ENCODE measurements at regions not wholly inside any gene's neighbourhood (a gene's known extent, or its start where the extent isn't known, plus 50 kb on each side); places are given as distances from the start of the nearest gene placed in this dataset.

DNA sequence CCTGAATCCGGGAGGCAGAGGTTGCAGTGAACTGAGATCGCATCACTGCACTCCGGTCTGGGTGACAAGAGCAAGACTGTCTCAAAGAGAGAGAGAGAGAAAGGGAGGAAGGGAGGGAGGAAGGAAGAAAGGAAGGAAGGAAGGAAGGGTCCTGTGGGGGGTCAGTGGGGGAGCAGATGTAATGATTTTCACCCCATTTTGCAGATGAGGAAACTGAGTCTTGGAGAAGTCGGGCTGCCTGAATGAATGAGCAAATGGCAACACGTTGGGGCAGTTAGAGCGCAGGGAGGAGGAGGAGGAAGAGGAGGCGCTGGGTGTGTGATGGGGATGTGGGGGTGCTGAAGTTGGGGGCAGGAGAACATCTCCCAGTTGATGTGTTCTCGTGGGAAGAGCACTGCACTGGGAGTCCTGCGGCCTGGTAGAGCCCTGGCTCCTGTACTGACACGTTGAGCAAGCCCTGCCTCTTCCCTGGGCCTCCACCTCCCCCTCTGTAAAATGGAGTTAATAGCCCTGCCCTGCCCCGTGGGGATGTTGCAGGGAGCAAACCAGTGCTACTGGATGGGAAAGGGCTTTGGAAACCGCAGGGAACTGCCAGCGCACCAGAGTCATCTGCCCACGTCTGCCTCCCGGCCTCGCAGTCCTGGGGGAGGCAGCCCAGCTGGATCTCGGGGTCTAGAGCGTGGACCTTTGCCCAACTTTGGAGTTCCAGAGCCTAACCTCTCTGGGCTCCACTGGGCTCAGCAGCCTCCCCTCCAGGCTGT lies 103.2 kb upstream of the CASZ1 start:
- no TSS peak for BruUV-seq (replicated peaks)
- Histone ChIP-seq H2AFZ (ENCODE audit: low read length) (no peak overlapping the region), H3K4me3 (ENCODE audit: low read depth, low read length, poor library complexity, severe bottlenecking) (no peak overlapping the region), H3K9me3 (ENCODE audit: low read length) (no peaks in the 10 kb centered on the region), H3K4me1 (ENCODE audit: insufficient read depth, low read length, poor library complexity, severe bottlenecking) (peaks cover under 1% of the 10 kb centered on the region), H3K79me2 (ENCODE audit: insufficient read depth, low read depth, low read length) (no peaks in the 10 kb centered on the region), H4K20me1 (ENCODE audit: insufficient read depth, low read length) (no peaks in the 10 kb centered on the region), H3K4me2 (ENCODE audit: low read length) (no peak overlapping the region), H3K27ac (ENCODE audit: low read depth, low read length, poor library complexity, severe bottlenecking) (no peak overlapping the region), H3K9me2 (ENCODE audit: insufficient read depth, low read length) (no peaks in the 10 kb centered on the region), H3K36me3 (ENCODE audit: insufficient read depth, low read length) (no peaks in the 10 kb centered on the region)
- ChIA-PET POLR2A (no interaction called here), CTCF (ENCODE audit: unreplicated experiment) (no interaction called here)
- DNase-seq (ENCODE audit: low spot score) = no peak
- intact Hi-C loops (cut with micrococcal nuclease; ENCODE audit: unreplicated experiment) = no loop called here
- TF ChIP-seq, protein P1, sequence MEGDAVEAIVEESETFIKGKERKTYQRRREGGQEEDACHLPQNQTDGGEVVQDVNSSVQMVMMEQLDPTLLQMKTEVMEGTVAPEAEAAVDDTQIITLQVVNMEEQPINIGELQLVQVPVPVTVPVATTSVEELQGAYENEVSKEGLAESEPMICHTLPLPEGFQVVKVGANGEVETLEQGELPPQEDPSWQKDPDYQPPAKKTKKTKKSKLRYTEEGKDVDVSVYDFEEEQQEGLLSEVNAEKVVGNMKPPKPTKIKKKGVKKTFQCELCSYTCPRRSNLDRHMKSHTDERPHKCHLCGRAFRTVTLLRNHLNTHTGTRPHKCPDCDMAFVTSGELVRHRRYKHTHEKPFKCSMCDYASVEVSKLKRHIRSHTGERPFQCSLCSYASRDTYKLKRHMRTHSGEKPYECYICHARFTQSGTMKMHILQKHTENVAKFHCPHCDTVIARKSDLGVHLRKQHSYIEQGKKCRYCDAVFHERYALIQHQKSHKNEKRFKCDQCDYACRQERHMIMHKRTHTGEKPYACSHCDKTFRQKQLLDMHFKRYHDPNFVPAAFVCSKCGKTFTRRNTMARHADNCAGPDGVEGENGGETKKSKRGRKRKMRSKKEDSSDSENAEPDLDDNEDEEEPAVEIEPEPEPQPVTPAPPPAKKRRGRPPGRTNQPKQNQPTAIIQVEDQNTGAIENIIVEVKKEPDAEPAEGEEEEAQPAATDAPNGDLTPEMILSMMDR (conservative IDR thresholded peaks at IDR 0.05; ENCODE audit: low read length) = no peak
- TF ChIP-seq EZH2phosphoT487 (IDR thresholded peaks at IDR 0.05; ENCODE audit: borderline replicate concordance, low read depth, low read length) = no peak

DNA sequence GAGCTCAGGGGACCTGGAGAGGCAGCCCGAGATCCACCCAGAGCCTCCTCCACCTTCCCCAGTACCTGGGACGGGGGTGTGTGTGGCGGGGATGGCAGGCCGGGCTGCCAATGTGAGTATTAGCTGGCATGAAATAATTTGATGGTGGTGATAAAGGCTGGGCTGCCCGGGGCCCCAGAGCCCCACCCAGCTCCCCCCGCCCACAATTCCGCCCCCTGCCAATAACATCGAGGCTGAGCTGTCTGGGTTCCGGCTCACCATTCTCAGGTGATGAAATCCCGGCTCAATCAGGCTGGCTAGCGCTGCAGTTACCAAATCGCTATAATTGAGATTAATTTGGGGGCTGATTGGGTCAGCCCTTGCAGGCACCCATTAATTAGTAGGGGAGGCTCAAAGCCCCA lies 103.8 kb upstream of the CASZ1 start:
- ChIA-PET CTCF (ENCODE audit: unreplicated experiment) (no interaction called here), POLR2A (interaction anchor here (0.5 to 0.6 kb wide), 2 partner anchors 11 to 29 kb away, joined by 3 to 4 read pairs; no protein-coding TSS in a partner anchor)
- Histone ChIP-seq H3K9me3 (ENCODE audit: low read length) (no peaks in the 10 kb centered on the region), H3K4me3 (ENCODE audit: low read depth, low read length, poor library complexity, severe bottlenecking) (no peak overlapping the region), H3K4me1 (ENCODE audit: insufficient read depth, low read length, poor library complexity, severe bottlenecking) (peaks cover 4% of the 10 kb centered on the region), H3K79me2 (ENCODE audit: insufficient read depth, low read depth, low read length) (no peaks in the 10 kb centered on the region), H3K4me2 (ENCODE audit: low read length) (no peak overlapping the region), H3K27ac (ENCODE audit: low read depth, low read length, poor library complexity, severe bottlenecking) (no peak overlapping the region), H2AFZ (ENCODE audit: low read length) (no peak overlapping the region), H4K20me1 (ENCODE audit: insufficient read depth, low read length) (no peaks in the 10 kb centered on the region), H3K9me2 (ENCODE audit: insufficient read depth, low read length) (no peaks in the 10 kb centered on the region), H3K36me3 (ENCODE audit: insufficient read depth, low read length) (no peaks in the 10 kb centered on the region)
- intact Hi-C loops (cut with micrococcal nuclease; ENCODE audit: unreplicated experiment) = no loop called here
- TF ChIP-seq, protein P1 (conservative IDR thresholded peaks at IDR 0.05; ENCODE audit: low read length) = no peak
- no peak for TF ChIP-seq EZH2phosphoT487 (IDR thresholded peaks at IDR 0.05; ENCODE audit: borderline replicate concordance, low read depth, low read length)
- no peak for DNase-seq (ENCODE audit: low spot score)
- BruUV-seq (replicated peaks) = no TSS peak

DNA sequence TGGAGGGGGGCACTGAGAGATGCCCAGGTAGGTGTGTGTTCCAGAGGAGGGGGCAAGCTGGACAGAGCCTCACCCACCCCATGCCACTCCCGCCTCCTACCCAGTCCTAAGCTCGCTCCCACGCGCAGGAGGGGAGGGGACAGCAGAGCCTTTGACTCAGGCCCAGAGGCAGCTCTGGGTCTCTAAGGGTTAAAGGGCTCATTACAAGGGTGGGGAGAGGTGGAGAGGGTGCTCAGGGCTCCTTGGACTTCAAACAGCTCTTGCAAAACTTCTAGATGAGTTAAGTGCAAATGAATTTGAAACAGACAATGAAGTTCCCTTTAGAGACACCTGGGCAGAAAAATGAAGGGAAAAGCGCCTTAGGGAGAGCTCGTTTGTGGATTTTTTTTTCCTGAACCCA lies 104.2 kb upstream of the CASZ1 start:
- Histone ChIP-seq H3K9me3 (ENCODE audit: low read length) (no peaks in the 10 kb centered on the region), H3K4me3 (ENCODE audit: low read depth, low read length, poor library complexity, severe bottlenecking) (no peak overlapping the region), H3K79me2 (ENCODE audit: insufficient read depth, low read depth, low read length) (no peaks in the 10 kb centered on the region), H2AFZ (ENCODE audit: low read length) (no peak overlapping the region), H3K4me1 (ENCODE audit: insufficient read depth, low read length, poor library complexity, severe bottlenecking) (peaks cover 4% of the 10 kb centered on the region), H3K27ac (ENCODE audit: low read depth, low read length, poor library complexity, severe bottlenecking) (no peak overlapping the region), H3K36me3 (ENCODE audit: insufficient read depth, low read length) (no peaks in the 10 kb centered on the region), H3K9me2 (ENCODE audit: insufficient read depth, low read length) (no peaks in the 10 kb centered on the region), H3K4me2 (ENCODE audit: low read length) (no peak overlapping the region), H4K20me1 (ENCODE audit: insufficient read depth, low read length) (no peaks in the 10 kb centered on the region)
- intact Hi-C loops (cut with micrococcal nuclease; ENCODE audit: unreplicated experiment) = no loop called here
- BruUV-seq (replicated peaks) = no TSS peak
- ChIA-PET CTCF (ENCODE audit: unreplicated experiment) (no interaction called here), POLR2A (interaction anchor here (0.5 to 0.6 kb wide), 2 partner anchors 10 to 29 kb away, joined by 3 to 4 read pairs; no protein-coding TSS in a partner anchor)
- DNase-seq (ENCODE audit: low spot score) = no peak
- no peak for TF ChIP-seq EZH2phosphoT487 (IDR thresholded peaks at IDR 0.05; ENCODE audit: borderline replicate concordance, low read depth, low read length)
- TF ChIP-seq, protein P1 (conservative IDR thresholded peaks at IDR 0.05; ENCODE audit: low read length) = no peak

Measured in OCI-LY7 (cell line).